ENCODE measurements at regions not wholly inside any gene's neighbourhood (a gene's known extent, or its start where the extent isn't known, plus 50 kb on each side); places are given as distances from the start of the nearest gene placed in this dataset.

DNA sequence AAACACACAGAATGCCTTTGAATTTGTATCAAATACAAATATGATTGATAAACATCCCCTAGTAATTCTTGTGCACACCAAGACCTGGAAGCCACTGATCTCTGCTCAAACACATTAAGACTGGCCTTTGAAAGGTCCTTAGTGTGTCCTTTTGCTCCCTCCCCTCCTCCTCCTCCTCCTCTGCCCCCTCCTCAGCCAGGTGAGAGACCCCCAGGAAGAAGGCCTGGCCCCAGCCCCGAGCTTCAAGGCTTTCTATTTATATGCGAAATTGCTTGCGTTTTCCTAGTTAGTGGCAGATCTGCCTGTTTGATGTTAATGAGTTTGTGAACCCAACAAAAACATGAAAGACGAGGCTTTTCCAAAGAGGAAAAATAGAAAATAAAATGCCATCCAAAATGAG lies 63.6 kb upstream of the TCF7L2 start:
- TF ChIP-seq, protein P1, sequence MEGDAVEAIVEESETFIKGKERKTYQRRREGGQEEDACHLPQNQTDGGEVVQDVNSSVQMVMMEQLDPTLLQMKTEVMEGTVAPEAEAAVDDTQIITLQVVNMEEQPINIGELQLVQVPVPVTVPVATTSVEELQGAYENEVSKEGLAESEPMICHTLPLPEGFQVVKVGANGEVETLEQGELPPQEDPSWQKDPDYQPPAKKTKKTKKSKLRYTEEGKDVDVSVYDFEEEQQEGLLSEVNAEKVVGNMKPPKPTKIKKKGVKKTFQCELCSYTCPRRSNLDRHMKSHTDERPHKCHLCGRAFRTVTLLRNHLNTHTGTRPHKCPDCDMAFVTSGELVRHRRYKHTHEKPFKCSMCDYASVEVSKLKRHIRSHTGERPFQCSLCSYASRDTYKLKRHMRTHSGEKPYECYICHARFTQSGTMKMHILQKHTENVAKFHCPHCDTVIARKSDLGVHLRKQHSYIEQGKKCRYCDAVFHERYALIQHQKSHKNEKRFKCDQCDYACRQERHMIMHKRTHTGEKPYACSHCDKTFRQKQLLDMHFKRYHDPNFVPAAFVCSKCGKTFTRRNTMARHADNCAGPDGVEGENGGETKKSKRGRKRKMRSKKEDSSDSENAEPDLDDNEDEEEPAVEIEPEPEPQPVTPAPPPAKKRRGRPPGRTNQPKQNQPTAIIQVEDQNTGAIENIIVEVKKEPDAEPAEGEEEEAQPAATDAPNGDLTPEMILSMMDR (IDR thresholded peaks at IDR 0.05; ENCODE audit: borderline replicate concordance, extremely low read depth, low read length, poor library complexity, severe bottlenecking), result no peak
- TF ChIP-seq EZH2 (IDR thresholded peaks at IDR 0.05; ENCODE audit: borderline replicate concordance, low read depth, low read length, severe bottlenecking), result no peak

Measured in DND-41 (cell line).